HG03432 (cell line): ENCODE measurements at regions not wholly inside any gene's neighbourhood (a gene's known extent, or its start where the extent isn't known, plus 50 kb on each side); places are given as distances from the start of the nearest gene placed in this dataset.

Experiments used
- ATAC-seq: cut with Tn5 transposase; IDR thresholded peaks from one replicate; pipeline ENCODE4 v1.9.1; 2021; ENCODE audit warnings: mild to moderate bottlenecking, moderate library complexity; ENCODE audit not compliant: unreplicated experiment

DNA sequence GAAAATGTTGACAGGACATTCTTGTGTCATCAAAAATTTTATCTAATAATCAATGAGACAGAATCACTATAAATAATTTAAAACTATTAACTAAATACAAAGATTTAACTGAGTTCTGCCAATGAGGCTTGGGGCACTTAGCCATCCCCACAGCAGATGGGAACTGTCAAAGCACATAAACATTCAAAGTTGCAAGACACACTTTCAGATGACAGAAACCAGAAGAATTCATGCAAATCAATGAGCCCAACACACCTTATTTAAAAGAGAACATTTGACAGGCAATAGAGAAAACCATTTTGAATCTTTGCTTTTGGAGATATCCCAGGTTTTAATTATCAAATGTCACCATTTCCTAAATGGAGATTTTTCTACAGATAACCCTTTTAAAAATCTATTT is 566.2 kb downstream of the IRS1 start:
- ATAC-seq: no peak

DNA sequence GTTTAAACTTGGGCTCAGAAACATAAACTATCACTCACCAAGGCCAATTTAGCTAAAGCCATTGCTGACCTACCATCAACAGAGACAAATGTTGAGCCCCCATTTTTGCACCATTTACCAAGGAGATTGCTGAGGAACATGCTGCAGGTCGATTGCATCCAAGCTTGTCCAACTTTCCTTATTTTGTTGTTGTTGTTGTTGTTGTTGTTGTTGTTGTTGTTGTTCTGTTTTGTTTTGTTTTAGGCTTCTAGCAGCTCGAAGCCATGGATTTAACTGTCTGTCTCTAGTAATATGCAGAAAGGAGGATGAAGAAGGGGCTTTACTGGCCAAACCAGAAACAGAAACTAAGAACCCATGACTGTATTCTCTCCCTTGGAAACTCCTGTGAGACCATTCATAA is 571.5 kb downstream of the IRS1 start:
- ATAC-seq: no peak

DNA sequence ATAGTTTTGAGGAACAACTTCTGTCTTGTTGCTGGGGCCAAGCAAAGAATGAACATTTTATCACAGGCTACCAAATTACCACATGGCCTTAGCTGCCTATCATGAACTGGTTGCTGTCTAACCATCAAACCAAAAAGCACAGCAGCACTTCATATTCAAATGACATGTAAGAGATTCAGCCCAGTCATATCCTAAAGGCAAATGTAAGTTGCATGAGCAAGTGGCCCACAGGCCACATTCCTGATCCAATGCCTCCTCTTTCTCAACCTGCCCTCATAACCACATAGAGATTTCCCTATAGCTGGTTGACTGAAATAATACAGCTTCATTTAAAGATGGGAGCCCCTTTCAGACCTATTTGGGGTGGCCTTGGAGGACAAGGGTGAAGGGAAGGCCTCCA is 572.3 kb downstream of the IRS1 start:
- ATAC-seq: no peak

DNA sequence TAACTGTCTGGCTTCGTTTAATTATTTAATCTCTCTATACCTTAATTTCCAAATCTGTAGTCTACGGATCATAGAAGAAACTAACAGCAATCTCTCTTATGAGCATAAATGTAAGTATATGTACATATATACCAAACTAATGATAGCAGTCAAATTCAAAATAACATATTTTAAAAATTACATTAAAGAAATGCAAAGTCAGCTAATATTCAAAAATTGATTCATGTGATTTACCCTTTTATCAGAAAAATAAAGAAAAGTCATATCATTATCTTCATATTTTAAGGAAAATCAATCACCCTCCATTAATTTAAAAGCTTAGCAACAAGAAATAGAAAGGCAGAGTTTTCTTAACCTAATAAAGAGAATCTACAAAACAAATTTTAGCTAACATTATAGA is 575.9 kb downstream of the IRS1 start:
- no peak for ATAC-seq

DNA sequence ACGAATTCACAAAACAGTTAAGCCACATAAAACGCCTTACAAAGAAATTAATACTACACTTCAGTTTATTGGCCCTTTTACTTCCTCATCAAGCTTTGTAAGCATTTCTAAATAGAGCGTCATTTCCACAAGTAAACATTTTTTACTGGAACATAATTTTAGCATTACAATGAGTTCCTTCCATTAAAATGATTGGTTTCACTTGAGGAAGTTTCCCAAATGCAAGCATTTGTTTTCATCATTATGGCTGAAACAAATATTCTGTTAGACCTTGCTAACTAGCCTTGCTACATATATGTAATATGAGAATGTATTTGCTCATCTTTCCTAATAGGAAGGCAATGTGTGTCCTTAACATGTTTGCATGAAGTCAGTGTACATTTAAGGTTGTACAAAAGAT is 579.1 kb downstream of the IRS1 start:
- ATAC-seq: no peak

DNA sequence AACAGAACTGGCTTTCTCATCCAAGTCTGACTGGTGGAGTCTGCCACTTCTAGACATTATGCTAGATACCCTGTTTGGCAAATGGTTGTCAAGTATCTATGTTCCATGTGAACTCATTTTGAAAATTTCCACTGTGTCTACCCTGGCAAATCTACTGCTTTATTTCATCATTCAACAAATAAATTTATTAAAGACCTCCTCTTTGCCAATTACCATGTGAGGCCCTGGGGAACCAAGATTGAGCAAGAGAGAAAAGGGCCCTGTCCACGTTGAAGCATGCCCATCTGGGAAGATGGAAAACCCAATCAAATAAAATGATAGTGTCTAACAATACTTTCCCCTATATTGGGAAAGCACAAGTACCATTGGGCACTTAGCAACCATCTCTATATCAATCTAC is 582.4 kb downstream of the IRS1 start:
- no peak for ATAC-seq

DNA sequence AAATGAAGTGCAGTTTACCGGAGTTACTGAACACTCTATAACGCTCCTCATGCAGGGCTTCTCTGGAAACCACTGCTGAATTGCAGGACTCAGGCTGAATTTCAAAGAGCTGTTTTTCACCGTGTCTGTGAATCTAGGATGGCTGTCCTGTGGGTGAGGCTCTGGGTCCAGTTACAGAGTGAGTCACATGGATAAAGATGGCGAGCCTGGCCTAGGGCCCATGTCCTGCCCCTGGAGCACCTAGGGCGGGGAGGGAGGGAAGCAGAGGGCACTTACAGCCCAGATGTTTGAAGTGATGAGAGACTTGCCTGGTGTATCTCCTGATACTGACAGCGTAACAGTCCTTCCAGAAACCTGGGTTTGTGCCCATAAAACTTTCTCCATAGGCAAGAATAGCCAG is 583.0 kb downstream of the IRS1 start:
- ATAC-seq: no peak

DNA sequence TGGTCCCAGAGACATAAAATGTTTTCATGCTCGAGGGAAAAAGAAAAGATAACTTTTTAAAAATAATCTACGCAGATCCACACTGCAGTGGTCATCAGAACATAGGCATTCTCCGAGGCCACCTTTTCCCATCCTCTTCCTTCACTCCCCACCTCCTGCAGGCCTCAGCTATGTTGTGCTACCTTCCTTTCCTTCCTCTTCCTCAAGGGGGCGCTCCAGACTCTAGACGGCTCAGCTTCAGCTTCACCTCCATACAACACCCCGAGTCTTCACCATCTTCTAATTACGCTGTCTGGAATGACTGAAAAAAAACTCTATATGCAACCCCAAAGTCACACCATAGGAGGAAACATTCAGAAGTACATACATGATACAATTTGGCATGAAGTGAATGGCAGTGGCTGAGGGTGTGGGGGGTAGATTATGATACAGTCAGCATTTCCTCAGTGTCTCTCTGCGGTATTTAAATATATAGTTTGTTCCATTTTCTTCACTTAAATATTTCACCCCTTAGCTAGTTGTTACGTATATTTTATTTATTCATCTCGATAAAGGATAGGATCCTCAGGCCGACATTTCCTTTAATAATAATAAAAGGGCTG is 583.6 kb downstream of the IRS1 start:
- ATAC-seq: peak; percentile 99

DNA sequence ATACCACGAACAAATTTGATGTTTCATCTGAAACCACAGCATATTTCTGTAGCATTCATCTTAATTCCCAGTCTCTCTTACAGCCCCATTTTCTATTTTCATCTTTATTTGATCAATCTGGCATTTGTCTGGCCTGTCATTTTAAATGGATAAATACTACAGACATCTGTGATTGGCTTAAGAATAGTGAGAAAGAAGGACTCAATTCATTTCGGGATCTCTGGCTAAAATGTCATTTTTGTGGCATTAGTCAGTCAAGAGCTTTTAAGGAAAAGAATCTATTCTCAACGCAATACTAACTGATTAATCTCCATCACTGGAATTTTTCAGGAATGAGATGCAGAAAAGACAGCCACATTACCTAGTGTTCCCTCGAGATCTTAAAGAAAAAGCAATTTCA is 585.9 kb downstream of the IRS1 start:
- ATAC-seq: no peak

DNA sequence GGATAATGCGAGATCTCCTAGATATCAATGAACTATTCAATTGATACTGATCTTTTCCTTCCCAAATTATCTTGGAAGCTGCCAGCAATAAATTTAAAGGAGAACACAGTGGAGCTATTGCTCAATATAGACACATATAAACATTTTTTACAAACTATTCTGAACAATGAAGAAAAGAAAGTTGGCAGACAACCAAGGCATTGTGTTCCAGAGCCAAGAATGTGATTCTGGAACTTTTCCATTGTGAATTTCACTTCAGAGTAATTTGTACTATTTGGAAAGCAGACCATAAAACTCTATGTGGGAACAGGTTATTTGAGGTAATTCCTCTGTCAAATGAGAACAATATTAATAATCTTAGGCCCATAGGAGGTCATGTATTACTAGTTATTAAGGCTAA is 588.2 kb downstream of the IRS1 start:
- ATAC-seq: no peak

DNA sequence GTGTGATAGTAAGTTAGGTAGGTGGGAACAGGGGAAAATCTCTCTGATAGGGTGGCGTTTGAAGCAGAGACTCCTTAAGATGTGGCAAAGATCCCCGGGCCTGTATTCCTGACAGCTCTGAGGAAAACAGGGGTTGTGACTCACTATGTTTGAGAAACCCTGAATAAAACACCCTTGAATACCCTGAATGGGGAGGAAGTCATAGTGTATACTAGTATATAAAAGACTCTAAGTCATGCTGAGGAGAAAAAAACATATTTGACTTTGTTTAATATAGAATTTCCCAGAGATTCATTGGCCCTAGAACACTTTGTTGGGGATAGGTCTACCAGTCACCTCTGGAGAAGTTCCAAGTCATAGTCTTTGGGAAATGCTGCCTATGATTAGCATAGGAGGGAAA is 590.9 kb downstream of the IRS1 start:
- ATAC-seq: no peak

DNA sequence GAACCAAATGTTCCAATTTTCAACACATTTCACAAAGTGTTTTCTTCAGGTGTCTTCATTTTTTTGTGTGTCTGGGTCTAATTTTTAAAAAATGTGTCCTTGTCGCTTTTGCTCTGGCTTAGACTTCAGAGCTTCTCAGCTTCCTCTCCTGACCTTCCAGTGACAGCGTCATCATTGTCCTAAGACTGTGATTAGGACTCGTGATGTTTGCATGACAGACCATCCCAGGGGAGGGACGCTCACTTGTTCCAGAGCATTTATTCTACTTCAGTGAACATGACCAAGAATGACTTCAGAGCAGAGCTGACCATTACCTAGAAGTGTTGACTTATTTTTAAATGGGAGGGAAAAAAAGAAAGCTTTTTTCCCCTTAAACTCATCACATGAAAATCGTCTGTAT is 591.9 kb downstream of the IRS1 start:
- ATAC-seq: no peak

DNA sequence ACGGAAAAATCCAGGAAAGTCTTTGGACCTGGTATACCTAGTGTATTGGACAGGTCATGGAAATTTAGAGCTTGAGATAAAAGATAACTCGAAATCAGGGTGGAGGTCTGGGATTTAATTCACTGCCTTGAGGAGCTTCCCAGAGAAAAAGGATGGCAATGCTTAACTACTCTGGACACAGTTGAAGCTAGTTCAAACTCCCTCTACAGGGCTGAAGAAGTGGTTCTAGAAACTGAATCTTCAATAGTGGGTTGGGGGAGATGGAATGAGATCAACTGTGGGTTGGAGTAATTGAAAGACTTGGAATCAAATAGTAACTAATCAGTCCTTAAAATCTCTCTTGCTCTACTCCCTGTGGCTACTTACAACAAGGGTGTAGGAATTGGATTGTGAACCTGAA is 600.1 kb downstream of the IRS1 start:
- no peak for ATAC-seq

DNA sequence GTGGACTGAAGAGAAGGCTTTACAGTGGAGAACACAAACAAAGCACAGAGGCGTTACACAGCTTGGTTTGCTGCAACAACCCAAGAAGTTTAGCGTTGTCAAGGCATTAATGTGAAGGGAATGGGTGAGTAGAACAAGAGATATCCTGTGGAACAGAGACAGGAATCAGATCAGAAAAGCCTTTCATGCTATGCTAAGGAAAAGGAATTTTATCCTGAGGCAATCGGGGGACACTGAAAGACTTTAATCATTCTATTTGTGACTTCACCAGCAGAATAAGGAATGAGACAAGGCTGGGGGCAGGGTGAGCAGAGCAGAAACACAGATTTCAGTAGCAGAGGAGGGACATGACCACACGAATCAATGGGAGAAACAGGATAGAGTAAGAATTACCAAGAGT is 600.7 kb downstream of the IRS1 start:
- ATAC-seq: no peak

DNA sequence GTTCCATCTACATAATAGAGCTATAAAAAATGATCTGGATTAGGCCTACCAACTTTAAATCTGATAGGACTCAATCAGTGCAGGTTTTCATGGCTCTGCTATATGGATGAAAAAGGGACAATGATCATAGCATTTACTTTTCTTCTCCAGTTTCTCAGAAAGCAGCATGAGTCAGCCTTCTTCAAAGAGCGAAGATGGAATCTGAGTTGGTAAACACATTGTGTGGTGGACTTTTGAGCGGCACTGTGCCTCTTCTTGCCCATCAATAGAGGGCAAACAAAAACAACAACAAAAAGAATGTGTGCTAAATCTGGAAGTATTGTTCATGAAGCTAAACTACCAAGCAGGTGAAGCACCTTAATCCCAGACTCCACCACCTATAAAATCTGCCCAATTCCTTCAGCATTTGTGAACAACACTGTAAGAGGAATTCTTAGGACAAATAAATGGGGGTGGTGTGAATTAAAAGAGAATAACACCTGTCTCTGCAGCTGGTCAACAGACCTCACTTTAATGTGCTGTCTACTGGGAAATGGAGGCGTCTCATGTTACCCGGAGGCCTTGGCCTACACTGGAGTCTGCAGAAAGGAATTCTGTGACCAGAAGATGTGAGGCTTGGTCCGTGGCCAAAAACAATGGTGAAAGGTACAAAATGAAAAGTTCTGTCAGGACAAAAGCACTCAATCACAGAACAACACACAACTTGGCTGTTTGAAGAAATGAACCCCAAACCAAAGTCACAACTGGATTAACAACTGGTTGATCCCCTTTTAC is 609.0 kb downstream of the IRS1 start:
- no peak for ATAC-seq

DNA sequence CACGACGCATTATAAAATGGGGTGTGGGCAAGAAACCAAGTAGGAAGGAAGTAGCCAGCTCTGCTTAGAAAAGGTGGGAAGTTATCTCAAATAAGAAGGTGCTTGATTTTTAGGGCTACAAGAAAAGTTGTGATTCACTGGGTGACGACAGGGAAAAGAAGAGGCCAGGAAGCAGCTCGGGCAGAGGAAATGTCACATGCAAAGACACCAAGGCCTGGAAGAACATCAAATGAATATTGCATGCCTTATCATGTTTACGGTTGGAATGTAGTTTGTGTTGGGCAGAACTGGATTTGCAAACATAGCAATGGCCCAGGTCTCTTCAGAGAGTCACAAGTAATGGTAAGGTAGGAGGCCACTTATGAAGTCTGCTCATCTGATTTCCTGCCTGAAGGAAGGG is 610.6 kb downstream of the IRS1 start:
- ATAC-seq: no peak

DNA sequence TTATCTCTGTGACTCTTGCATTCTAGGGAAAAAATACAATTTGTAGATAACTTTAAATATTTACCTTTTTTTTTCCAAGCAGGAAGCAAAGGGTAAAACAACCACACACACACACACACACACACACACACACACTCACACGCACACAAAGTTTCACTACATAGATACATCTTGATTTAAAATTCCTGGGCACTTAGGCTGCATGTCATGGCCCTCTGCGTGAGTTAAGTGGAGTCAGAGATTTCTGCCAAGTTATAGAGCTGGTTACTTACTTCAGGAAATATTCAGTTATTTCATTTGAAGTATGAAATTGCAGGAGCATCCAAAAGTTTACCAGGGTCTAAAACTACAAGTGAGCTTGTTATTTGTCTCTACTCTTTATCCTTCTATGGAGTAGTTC is 612.0 kb downstream of the IRS1 start:
- ATAC-seq: no peak

DNA sequence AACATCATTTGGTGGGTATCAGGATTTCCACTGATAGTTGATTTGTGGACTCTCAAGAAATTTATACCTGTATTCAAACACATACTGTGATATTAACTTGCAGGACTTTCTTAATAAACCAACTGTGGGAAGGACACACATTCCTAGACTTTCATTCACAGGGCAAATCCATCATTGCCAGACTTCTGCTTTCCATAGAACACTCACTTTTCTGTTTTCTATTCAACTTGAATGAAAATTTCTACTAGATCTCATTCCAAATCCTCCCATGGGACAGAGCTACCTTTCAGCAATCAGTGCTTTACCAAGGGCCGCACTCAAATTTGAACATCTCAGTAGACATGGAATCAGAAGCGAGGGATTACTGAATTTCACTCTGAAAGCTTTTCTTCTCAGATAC is 612.5 kb downstream of the IRS1 start:
- no peak for ATAC-seq

DNA sequence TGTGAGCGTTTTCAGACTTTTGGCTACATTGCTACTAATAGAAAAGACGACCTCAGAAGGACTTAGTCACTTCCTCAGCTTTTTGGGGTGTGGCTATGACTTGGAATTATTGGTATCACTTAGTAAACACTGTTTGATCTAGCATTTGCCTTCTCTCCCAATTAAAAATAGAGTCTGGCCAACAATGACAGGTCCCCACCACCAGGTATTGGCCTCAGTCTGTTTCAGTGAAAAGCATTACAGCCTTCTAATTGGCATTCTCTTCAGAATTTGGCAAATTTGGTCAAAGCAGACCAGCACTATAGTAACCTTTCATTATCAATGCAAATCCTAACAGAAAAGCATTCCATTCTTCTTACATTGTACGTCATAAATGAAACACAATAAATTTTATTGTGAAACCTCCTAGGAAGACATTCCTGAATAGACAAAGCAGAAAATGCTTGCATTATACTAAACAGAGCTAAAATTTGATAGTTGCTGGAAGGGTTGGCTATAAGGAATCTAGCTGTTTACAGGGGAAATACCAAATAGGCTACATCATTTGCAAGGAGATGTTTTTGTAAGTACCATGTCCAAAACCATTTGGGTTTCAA is 613.9 kb downstream of the IRS1 start:
- no peak for ATAC-seq

DNA sequence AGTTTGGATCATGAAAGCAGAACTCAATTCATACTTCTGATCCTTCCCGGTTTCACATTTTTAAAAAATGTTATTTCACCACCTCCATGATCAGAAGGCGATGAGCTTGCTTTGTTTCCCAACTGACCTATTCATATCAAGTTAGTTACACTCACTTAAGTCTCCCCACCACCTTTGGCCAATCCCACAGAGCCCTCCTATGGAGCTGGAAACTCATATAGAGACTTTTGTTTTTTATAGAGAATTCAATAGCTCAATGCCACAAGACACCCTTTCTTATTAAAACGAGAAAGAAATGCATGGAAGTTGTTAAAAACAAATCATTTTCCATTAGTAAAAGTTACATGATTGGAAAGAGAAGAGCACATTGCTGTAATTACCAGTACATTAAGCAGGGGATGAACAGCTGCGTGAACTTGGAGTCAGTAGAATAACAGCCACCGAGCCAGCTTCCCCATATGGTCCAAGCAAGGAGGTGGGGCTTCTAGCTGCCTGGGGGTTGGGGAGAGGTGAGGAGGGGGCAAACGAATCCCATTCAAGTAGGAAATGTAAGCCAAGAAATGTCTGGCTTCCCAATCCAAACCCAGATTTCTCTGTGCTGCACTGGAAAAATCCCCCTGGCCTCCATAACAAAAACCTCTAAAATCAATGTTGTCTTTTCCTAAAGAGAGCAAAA is 614.5 kb downstream of the IRS1 start:
- ATAC-seq: no peak

DNA sequence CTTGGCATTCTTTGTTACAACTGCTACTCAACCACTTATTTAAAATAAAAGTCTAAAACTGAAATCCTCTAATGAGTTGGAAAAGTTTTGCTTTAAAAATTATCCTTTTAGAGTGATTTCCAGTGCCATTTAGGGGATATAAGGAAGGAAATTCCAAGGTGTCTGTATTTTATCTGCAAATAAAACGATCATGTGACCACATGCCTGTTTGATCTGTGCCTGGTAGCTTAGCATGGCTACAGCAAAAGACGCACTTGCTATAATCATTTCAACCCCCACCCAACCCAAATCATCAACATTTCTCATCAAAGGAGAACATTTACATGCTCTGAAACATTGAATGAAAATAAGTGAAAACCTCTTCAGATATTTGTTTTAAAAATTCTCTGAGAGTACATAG is 615.1 kb downstream of the IRS1 start:
- ATAC-seq: no peak

DNA sequence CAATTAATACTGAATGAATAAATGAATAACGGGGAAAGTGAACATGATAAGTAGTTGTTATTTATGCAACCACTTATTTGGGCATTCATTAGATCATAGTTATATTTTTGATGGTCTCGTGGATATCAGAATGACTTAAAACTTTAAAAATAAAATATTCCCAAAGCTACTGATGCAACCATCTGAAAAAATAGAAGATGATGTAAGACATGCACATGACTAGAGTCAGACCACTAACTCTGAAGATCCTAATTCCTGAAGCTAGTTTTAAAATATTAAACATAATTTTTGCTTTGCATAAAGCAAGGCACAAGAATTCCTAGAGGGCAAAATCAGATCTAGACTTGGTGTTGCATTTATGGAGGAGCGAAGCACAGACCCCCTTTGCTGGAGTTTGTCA is 616.1 kb downstream of the IRS1 start:
- ATAC-seq: no peak
